ENCODE measurements at regions not wholly inside any gene's neighbourhood (a gene's known extent, or its start where the extent isn't known, plus 50 kb on each side); places are given as distances from the start of the nearest gene placed in this dataset.

DNA sequence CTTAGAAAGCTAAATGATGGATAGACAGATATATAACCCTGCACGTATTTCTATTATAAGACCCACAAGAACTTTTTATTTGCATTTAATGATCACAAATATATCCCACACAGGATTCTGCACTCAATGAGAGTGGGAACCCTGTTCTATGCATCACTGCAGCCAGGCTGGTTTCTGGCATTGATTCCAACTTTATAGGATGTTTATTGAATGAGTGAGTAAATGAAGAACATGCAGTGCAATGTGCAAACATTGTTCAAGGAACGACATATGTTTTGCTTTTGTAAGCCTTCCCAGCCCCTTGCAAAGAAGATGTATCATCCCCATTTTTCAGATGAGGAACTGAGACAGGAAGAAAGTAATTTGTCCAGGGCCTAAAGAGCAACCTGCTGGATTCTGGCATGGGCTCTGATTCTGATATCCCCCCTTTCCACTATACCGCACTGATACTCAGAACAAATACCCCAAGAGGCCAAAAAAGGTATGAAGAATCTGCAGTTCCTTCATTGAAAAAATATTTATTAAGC, 246.3 kb downstream of the LACC1 start:
- DNase-seq (ENCODE audit: low read depth) = no peak
- H3K4me3 ChIP-seq (ENCODE audit: low read depth, low read length) = no peak overlapping the region
- no peak for TF ChIP-seq CTCF (IDR thresholded peaks at IDR 0.05; ENCODE audit: insufficient read depth, low read depth, low read length, missing control alignments)

- no peak for DNase-seq (ENCODE audit: low read depth)
Observed at GRCh38 chr13:44128552-44129001, 245.0 kb upstream of the SERP2 start.

DNA sequence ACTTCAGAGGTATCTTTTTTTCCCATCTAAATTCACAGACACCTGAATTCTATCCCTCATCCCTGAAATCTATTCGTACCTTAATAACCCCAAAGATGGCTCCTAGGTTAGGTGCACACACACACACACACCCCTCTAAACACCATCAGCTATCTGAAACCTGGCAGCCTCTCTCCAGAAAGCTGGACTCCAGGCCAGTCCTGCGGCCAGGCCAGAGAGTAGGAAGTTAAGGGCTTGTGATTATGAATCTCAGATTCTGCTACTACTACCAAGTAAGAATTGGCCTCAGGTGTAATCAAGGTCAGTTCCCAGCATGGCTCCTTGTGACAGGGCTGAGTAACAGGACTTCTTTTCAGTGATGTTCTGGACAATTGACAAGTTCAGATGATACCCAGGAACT, 244.2 kb upstream of the SERP2 start:
- no peak for DNase-seq (ENCODE audit: low read depth)
- H3K4me3 ChIP-seq (ENCODE audit: low read depth, low read length) = no peak overlapping the region
- no peak for TF ChIP-seq CTCF (IDR thresholded peaks at IDR 0.05; ENCODE audit: insufficient read depth, low read depth, low read length, missing control alignments)

More at GRCh38 chr13:44128552-44129001, 245.0 kb upstream of the SERP2 start:
- H3K4me3 ChIP-seq (ENCODE audit: low read depth, low read length) = no peak overlapping the region
- TF ChIP-seq CTCF (IDR thresholded peaks at IDR 0.05; ENCODE audit: insufficient read depth, low read depth, low read length, missing control alignments) = no peak

DNA sequence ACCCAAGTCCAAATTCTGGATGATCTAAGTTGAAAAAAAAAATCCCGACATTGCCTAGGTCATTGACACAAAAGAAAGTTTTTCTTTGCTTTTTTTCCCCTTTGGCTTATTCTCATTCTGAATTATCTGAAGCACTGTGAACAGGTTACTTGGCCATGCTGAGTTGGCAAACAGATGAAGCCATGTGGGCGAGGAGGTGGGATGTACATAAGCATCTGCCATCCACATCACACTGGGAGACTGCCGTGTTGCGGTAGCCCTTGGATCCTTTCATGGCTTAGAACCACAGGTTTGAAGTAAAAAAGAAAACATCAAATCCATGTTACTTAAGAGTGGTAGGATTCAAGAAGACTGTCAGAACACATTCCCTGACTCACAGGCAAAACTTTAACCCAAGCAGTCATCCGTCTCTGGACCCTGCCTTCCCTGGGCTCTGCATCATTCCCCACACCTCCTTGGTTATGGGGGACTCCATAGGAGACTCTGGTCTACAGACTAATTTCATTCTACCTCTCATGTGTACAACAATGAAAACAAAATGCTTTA, 242.5 kb upstream of the SERP2 start:
- H3K4me3 ChIP-seq (ENCODE audit: low read depth, low read length) = no peak overlapping the region
- no peak for DNase-seq (ENCODE audit: low read depth)
- no peak for TF ChIP-seq CTCF (IDR thresholded peaks at IDR 0.05; ENCODE audit: insufficient read depth, low read depth, low read length, missing control alignments)

DNA sequence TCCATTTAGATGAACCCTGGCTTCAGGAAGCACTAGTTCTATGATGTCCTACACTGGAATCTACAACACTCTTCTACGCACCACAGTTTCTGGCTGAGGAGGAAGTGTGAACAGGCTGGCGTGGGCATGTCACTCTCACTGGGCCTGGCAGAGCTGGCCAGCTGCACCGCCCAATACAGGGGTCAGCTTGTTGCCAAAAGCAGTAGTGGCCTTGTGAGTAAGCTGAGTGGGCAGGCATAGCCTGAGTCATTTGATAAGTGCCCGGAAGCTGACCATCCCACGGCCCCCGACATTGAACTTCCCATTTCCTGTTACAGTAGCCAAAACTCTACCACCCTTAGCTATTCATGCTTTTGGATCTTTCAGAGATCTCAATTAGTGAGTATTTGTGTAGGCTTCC, 240.9 kb upstream of the SERP2 start:
- TF ChIP-seq CTCF (IDR thresholded peaks at IDR 0.05; ENCODE audit: insufficient read depth, low read depth, low read length, missing control alignments) = no peak
- DNase-seq (ENCODE audit: low read depth) = no peak
- H3K4me3 ChIP-seq (ENCODE audit: low read depth, low read length) = no peak overlapping the region

GRCh38 chr13:44133626-44134025, 240.0 kb upstream of the SERP2 start:
- no peak for TF ChIP-seq CTCF (IDR thresholded peaks at IDR 0.05; ENCODE audit: insufficient read depth, low read depth, low read length, missing control alignments)
- no peak for DNase-seq (ENCODE audit: low read depth)
- H3K4me3 ChIP-seq (ENCODE audit: low read depth, low read length) = no peak overlapping the region

DNA sequence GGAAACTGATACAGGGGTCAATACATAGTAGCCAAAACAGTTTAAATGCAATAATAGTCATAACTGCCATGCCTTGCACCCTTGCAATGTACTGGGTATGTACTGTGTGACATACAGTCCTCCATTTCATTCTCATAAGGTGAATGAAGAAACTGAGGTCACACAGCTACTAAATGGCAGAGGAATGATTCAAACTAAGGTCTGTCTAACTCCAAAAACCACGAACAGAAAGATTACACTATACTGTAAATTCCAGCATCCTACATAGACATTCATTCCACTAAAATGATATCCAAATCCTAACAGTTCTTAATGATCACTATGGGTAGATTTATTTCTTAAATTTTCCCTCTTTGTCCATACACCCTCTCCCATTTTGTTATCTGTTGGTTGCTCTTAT, 238.1 kb upstream of the SERP2 start:
- DNase-seq (ENCODE audit: low read depth) = no peak
- TF ChIP-seq CTCF (IDR thresholded peaks at IDR 0.05; ENCODE audit: insufficient read depth, low read depth, low read length, missing control alignments) = no peak
- H3K4me3 ChIP-seq (ENCODE audit: low read depth, low read length) = no peak overlapping the region

All from GM12865 (cell line).